B cell (primary cell): ENCODE measurements at regions not wholly inside any gene's neighbourhood (a gene's known extent, or its start where the extent isn't known, plus 50 kb on each side); places are given as distances from the start of the nearest gene placed in this dataset. TPM values are rescaled to one million over a fixed set of nuclear protein-coding genes. Genes with fewer than 3 reads are reported as not detected.

ENCODE experiments used
- ATAC-seq: fragments of 200-7000 bp; cut with Tn5 transposase; one replicate; pipeline ENCODE4 v1.10.0; 2021; ENCODE audit warnings: low read depth, mild to moderate bottlenecking, moderate number of reproducible peaks, moderate library complexity
- CTCF ChIA-PET: fragments of 350-600 bp; sonication (Branson Sonifier 250); formaldehyde crosslinking; loops from one replicate; lab custom pipeline; 2021; ENCODE audit warnings: antibody characterized with exemption, inconsistent platforms; lab: Charles Lee
- POLR2A ChIA-PET: fragments of 350-600 bp; sonication (Branson Sonifier 250); formaldehyde crosslinking; loops from one replicate; lab custom pipeline; 2021; ENCODE audit warnings: antibody characterized with exemption; lab: Charles Lee
- DNase-seq: peaks from one replicate; pipeline ENCODE4 v3.0.0; 2013
- H2AFZ ChIP-seq: 2 replicates; pipeline ENCODE4 v1.6.1; 2012; ENCODE audit warnings: mild to moderate bottlenecking, low read depth, low read length; ENCODE audit not compliant: insufficient read depth, poor library complexity, severe bottlenecking
- H3K27ac ChIP-seq, 2 donors: 1 replicate in 1 of 2; 2 replicates in 1 of 2; pipeline ENCODE4 v1.5.1; 2012 to 2013; ENCODE audit warnings: low read length in 2 of 2, mild to moderate bottlenecking in 2 of 2, moderate library complexity in 1 of 2
- H3K27me3 ChIP-seq, 4 experiments: fragments of 200-600 bp in 1 of 4; sonication (generic) in 1 of 4; replicated peaks in 1 of 4; 1 replicate in 2 of 4; 2 replicates in 2 of 4; pipeline versions ENCODE4 v1.6.1 to v1.7.0; 2013 to 2016; ENCODE audit warnings: low read length in 3 of 4, mild to moderate bottlenecking in 2 of 4, mixed read lengths in 1 of 4, moderate library complexity in 1 of 4; ENCODE audit not compliant: insufficient read depth in 4 of 4, control insufficient read depth in 3 of 4; ENCODE audit errors: control extremely low read depth in 1 of 4
- H3K36me3 ChIP-seq, 2 experiments: replicated peaks in 1 of 2; 1 replicate in 1 of 2; 2 replicates in 1 of 2; pipeline versions ENCODE4 v1.6.1 to v1.7.1; 2013; ENCODE audit warnings: low read length in 1 of 2; ENCODE audit not compliant: insufficient read depth in 2 of 2, control insufficient read depth in 1 of 2; ENCODE audit errors: control extremely low read depth in 1 of 2, extremely low read depth in 1 of 2
- H3K4me1 ChIP-seq, 2 donors: fragments of 200-600 bp in 1 of 2; sonication (generic) in 1 of 2; 1 replicate in 1 of 2; 2 replicates in 1 of 2; pipeline versions ENCODE4 v1.5.1 to v1.6.1; 2013 to 2017; ENCODE audit warnings: low read length in 2 of 2; ENCODE audit not compliant: control insufficient read depth in 2 of 2, insufficient read depth in 2 of 2
- H3K4me2 ChIP-seq: replicated peaks from 2 replicates; pipeline ENCODE3; 2012; ENCODE audit warnings: mild to moderate bottlenecking, low read depth, low read length; ENCODE audit not compliant: poor library complexity, severe bottlenecking
- H3K4me3 ChIP-seq, 5 experiments: fragments of 200-600 bp in 1 of 5; sonication (generic) in 1 of 5; 1 replicate in 3 of 5; 2 replicates in 2 of 5; pipeline versions ENCODE4 v1.5.1 to v1.7.0; 2011 to 2016; ENCODE audit warnings: low read length in 4 of 5, mild to moderate bottlenecking in 4 of 5, low read depth in 2 of 5, control low read depth in 1 of 5, moderate library complexity in 1 of 5; ENCODE audit not compliant: insufficient read depth in 1 of 5; ENCODE audit errors: control extremely low read depth in 1 of 5, extremely low read depth in 1 of 5
- H3K79me2 ChIP-seq: fragments of 200-600 bp; sonication (generic); one replicate; pipeline ENCODE4 v1.6.0; 2016; ENCODE audit warnings: low read length; ENCODE audit not compliant: control insufficient read depth, insufficient read depth
- H3K9ac ChIP-seq: fragments of 200-600 bp; sonication (generic); 2 replicates; pipeline ENCODE4 v1.6.1; 2017; ENCODE audit warnings: mild to moderate bottlenecking, low read length, moderate library complexity
- H3K9me3 ChIP-seq, 3 donors: one replicate each; pipeline versions ENCODE4 v1.6.1 to v1.7.1; 2013; ENCODE audit warnings: low read length in 2 of 3; ENCODE audit not compliant: control insufficient read depth in 2 of 3, insufficient read depth in 1 of 3; ENCODE audit errors: control extremely low read depth in 1 of 3
- H4K20me1 ChIP-seq: 2 replicates; pipeline ENCODE4 v1.6.0; 2012; ENCODE audit warnings: mild to moderate bottlenecking, low read length; ENCODE audit not compliant: insufficient read depth, control insufficient read depth, poor library complexity, severe bottlenecking
- H3K27ac Mint-ChIP-seq: one replicate; pipeline ENCODE4 v1.8.0; 2021; ENCODE audit warnings: mixed read lengths
- H3K27me3 Mint-ChIP-seq: one replicate; pipeline ENCODE4 v1.8.0; 2021; ENCODE audit warnings: mixed read lengths
- H3K4me1 Mint-ChIP-seq: one replicate; pipeline ENCODE4 v1.8.0; 2021; ENCODE audit warnings: mixed read lengths
- H3K4me3 Mint-ChIP-seq: one replicate; pipeline ENCODE4 v1.8.0; 2021; ENCODE audit warnings: mixed read lengths
- H3K9me3 Mint-ChIP-seq: one replicate; pipeline ENCODE4 v1.8.0; 2022; ENCODE audit warnings: mixed read lengths; ENCODE audit not compliant: insufficient read depth
- EZH2 ChIP-seq: IDR thresholded peaks from 2 replicates; pipeline ENCODE4 v1.6.1; 2012; ENCODE audit warnings: borderline replicate concordance, low read depth, mild to moderate bottlenecking, moderate library complexity, low read length; ENCODE audit not compliant: insufficient read depth, poor library complexity, severe bottlenecking
- WGBS: methylation state at CpG from one replicate; pipeline ENCODE4 v1.1.5; 2013; ENCODE audit warnings: missing lambda C conversion rate; ENCODE audit not compliant: insufficient coverage; 5-methylcytosine and 5-hydroxymethylcytosine counted together
- intact Hi-C: fragments of 100-400 bp; cut with micrococcal nuclease; formaldehyde crosslinking; loops from one replicate; pipeline ENCODE4 v1.10.0; 2022
- small RNA-seq: library from RNA; depleted of rRNA; stranded (forward); fragments of <200 nt; gene quantifications from one replicate; pipeline ENCODE3, GENCODE V24; 2012; ENCODE audit warnings: low replicate concordance, low read depth; ENCODE audit not compliant: insufficient read length
- TF ChIP-seq, protein P1 (sequence below): fragments of 200-600 bp; IDR thresholded peaks from one replicate; pipeline ENCODE4 v1.8.0; 2022; ENCODE audit warnings: antibody characterized with exemption, mild to moderate bottlenecking

DNA sequence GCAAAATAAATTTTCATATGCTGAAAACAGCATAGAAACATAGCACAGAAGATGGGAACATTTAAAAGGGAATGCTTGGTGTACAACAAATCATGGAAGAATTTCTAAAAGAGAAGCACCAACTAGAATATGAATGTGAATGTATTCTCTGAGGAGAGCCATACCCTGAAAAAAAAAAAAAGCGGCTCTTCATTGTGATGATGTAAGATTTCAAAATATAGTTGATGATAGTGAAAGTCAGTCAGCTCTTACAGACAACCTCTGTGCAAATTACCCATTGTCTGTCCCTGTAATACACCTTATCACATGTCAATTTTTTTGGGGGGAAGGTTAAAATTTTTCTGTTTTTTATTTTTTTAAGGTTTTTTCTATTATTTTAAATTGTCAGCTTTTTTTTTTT, 58.6 kb upstream of the PTCHD4 start:
- Histone ChIP-seq H2AFZ (no peak overlapping the region), H4K20me1 (no peaks in the 10 kb centered on the region), H3K4me2 (no peak overlapping the region), H3K9me3 (no peaks in the 10 kb centered on the region), H3K27ac (no peak overlapping the region), H3K36me3 (no peaks in the 10 kb centered on the region), H3K4me1 (no peaks in the 10 kb centered on the region), H3K4me3 (no peak overlapping the region), H3K9ac (no peak overlapping the region), H3K27me3 (no peaks in the 10 kb centered on the region), H3K79me2 (no peaks in the 10 kb centered on the region)
- H3K27ac Mint-ChIP-seq: no peak overlapping the region
- CTCF ChIA-PET: no interaction called here
- POLR2A ChIA-PET: no interaction called here
- ATAC-seq (no peak), DNase-seq (no peak)
- no peak for TF ChIP-seq EZH2
- TF ChIP-seq, protein P1, sequence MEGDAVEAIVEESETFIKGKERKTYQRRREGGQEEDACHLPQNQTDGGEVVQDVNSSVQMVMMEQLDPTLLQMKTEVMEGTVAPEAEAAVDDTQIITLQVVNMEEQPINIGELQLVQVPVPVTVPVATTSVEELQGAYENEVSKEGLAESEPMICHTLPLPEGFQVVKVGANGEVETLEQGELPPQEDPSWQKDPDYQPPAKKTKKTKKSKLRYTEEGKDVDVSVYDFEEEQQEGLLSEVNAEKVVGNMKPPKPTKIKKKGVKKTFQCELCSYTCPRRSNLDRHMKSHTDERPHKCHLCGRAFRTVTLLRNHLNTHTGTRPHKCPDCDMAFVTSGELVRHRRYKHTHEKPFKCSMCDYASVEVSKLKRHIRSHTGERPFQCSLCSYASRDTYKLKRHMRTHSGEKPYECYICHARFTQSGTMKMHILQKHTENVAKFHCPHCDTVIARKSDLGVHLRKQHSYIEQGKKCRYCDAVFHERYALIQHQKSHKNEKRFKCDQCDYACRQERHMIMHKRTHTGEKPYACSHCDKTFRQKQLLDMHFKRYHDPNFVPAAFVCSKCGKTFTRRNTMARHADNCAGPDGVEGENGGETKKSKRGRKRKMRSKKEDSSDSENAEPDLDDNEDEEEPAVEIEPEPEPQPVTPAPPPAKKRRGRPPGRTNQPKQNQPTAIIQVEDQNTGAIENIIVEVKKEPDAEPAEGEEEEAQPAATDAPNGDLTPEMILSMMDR: no peak
- no peaks in the 10 kb centered on the region for H3K9me3 Mint-ChIP-seq
- WGBS: no CpG with 5 or more reads among the region's 1 CpG
- H3K27me3 Mint-ChIP-seq: no peaks in the 10 kb centered on the region
- no peaks in the 10 kb centered on the region for H3K4me1 Mint-ChIP-seq
- H3K4me3 Mint-ChIP-seq: no peak overlapping the region
- intact Hi-C loops: no loop called here

Small RNA genes in the stretch of these regions (small RNA-seq; reads per million reads assigned to genes)
- not detected for gene FO393413.1
- not detected for gene RNU7-65P
